ENCODE measurements at regions not wholly inside any gene's neighbourhood (a gene's known extent, or its start where the extent isn't known, plus 50 kb on each side); places are given as distances from the start of the nearest gene placed in this dataset.

GRCh38 chr4:133096972-133097371 lies 52.1 kb upstream of the PCDH10 start:
- TF ChIP-seq POLR2AphosphoS5 (IDR thresholded peaks at IDR 0.05; ENCODE audit: low read depth): no peak
- TF ChIP-seq CTCF (IDR thresholded peaks at IDR 0.05; ENCODE audit: insufficient read depth, low read length): no peak
- TF ChIP-seq GABPA (IDR thresholded peaks at IDR 0.05; ENCODE audit: low read depth): no peak
